ENCODE measurements at regions not wholly inside any gene's neighbourhood (a gene's known extent, or its start where the extent isn't known, plus 50 kb on each side); places are given as distances from the start of the nearest gene placed in this dataset.

- peak; percentile 87 for DNase-seq (ENCODE audit: low read depth)
Observed at GRCh38 chr1:244341455-244342450, 110.0 kb downstream of the ADSS2 start.

DNA sequence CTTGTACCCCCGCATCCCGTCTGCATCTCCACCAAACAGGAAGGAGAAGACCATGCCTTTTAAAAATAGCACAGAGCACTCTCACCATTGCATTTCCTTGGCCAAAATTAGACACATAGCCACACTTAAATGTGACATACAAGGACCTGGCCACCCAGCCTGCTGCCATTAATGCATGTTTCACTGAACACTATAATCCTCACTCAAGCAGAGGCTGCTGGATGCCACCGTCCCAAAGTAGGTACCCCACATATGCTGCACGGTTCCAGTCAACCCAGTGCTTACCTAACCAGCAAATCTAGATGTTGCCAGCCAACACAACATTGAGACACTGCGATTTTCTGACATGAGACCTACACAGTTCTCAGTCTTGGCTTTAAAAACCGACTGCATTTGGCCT is 107.7 kb downstream of the ADSS2 start:
- DNase-seq (ENCODE audit: low read depth), result no peak

- no peak for DNase-seq (ENCODE audit: low read depth)
Observed at GRCh38 chr1:244346972-244347618, 104.6 kb downstream of the ADSS2 start.

DNA sequence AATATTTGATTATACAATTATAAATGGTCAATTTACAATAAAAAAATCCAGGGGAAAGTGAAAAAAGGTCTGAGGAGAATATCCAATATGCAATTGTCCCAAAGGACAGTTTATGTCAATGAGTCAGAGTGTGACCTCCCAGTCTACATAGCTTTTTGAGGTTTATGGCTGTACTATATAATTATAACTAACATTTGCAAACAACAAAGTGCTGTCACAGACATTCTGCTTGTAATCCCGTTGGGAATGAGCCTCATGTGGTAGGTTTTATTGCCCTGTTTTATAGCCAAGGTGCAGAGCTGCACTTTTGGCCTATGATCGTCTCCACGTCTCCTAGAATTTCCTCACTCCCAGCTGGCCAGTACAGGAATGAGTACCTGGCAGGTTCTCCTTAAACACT is 103.8 kb downstream of the ADSS2 start:
- no peak for DNase-seq (ENCODE audit: low read depth)

DNA sequence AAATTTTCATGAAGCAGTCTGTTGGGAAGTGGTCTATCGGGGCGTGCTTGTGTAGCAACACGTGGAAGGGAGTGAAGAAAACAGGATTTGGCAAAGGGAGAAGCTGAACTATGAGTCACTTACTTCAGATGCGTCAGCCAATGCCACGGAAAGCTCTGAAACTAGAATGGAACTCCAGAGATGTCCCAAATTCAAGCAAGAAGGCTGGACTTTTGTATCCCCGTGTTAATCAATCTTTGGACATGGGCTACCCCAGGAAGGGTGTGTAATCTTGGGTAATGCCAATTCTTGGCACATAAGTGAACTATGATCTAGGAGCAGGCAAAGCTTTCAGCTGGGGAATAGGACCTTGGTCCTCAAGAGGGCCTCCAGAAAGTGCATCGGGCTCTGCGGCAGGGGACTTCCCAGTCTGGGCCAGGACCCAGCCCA is 102.6 kb downstream of the ADSS2 start:
- peak; percentile 86 for DNase-seq (ENCODE audit: low read depth)

- peak; percentile 43 for DNase-seq (ENCODE audit: low read depth)
Observed at GRCh38 chr1:244349581-244350001, 102.1 kb downstream of the ADSS2 start.

GRCh38 chr1:244350027-244350426 is 101.7 kb downstream of the ADSS2 start:
- DNase-seq (ENCODE audit: low read depth), result no peak

DNA sequence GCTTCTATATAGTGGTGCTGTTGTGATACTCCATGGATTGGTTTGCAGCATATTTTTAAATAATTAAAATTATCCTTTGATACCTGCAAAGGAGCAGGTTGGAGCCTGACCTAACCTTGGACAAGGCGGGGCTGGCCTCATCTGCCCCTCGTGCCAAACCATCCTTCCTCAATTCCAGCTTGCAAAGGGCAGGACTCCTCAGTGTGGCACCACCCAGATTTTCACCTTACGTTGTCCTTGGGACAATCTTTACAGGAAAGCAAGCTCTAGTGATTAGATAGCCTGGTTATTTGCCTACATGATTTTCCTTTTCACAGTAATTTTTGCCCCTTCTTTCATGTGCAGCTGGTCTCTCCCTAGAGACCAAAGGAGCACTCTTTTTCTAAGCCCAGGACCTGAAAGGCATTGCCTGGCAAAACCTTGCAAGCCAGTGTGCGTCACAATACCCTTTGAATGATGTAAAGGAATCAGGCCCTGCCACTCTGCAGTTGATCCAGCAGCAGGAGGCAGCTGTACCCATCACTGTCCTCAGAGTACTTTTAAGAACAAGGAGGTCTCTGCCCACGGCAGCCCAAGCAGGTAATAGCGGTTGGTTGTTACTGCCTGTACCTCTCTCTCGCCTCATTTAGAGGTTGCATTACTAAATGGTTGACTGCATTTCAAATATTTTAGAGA is 99.4 kb downstream of the ADSS2 start:
- DNase-seq (ENCODE audit: low read depth), result no peak

DNA sequence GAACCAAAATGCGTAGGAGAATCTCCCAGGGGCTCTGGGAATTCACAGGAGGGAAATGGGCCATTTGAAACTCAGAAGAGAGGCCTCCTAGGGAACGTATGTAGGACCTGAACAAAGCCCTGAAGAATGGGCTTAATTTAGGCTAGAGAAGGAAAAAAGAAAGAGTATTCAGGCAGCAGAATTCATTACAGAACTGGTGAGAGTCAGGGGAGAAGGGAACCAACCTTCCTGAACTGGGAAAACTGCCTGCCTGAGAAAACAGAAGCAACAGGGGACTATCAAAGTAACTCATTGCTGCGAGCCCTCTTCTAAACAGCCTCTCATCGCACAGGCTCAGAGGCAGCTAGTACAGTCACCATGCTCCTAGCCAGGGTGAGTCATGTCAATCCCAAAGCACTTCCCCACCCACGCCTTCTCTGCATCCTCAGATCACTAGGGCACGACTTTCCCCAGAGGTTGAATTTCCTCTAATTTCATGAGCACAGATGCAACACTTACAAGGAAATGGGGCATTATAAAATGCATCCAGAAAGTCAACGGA is 98.1 kb downstream of the ADSS2 start:
- peak; percentile 96 for DNase-seq (ENCODE audit: low read depth)

DNA sequence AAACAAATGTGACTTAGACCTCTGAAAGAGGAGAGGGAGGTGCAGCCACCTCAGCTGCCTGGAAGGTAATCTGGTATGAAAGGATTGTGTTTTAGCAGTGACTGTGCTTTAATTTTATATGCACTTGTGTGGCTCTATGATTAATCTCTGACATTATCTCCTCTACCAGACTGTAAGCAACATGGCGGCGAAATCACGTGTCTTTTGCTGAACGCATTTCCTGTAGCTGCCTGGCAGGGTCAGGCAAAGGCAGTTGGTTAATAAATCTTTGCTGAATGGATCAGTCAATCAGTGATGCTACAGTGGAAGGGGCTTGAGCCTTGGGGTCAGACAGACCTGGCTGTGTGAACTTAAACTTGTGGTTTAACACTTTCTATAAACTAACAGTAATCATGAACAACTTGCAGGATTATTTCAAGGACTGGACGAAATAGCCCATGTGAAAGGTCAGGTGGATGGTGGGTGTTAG is 96.9 kb downstream of the ADSS2 start:
- no peak for DNase-seq (ENCODE audit: low read depth)

DNA sequence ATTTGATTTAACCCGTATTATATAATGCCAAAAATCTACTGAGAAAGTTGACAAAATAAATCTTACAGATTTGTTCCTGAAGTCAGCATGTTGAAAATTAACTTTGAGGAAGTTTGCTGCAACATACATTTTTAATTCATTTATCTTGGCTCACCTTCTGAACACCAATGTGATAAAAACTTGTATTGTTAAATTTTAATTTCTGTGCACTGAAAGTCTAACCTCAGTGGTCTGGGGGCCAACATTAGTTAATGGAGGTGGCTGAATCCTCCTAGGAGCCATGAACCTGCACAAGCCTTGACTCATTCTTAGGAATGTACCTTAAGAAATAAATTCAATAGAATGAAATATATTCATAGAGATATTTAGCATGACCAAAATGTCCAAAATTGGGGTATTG is 95.3 kb downstream of the ADSS2 start:
- no peak for DNase-seq (ENCODE audit: low read depth)

Data from HT1080 (cell line).